Putamen (tissue), 1 donor: ENCODE measurements at regions not wholly inside any gene's neighbourhood (a gene's known extent, or its start where the extent isn't known, plus 50 kb on each side); places are given as distances from the start of the nearest gene placed in this dataset.

Experiments used
- DNase-seq: peaks from one replicate; pipeline ENCODE4 v3.0.0-alpha.2; 2016; ENCODE audit warnings: low spot score

- DNase-seq, result no peak
Observed at GRCh38 chr5:125560476-125561225, 814.2 kb upstream of the ZNF608 start.

GRCh38 chr5:125564317-125564975 lies 818.0 kb upstream of the ZNF608 start:
- no peak for DNase-seq

GRCh38 chr5:125574491-125575044 lies 828.1 kb upstream of the ZNF608 start:
- DNase-seq, result no peak

- DNase-seq, result no peak
Observed at GRCh38 chr5:125575171-125575890, 828.9 kb upstream of the ZNF608 start.

- peak; percentile 64 for DNase-seq
Observed at GRCh38 chr5:125575891-125576505, 829.6 kb upstream of the ZNF608 start.

GRCh38 chr5:125576822-125577221 lies 830.4 kb upstream of the ZNF608 start:
- no peak for DNase-seq

- DNase-seq, result no peak
Observed at GRCh38 chr5:125578551-125578950, 832.1 kb upstream of the ZNF608 start.

GRCh38 chr5:125579182-125579581 lies 832.7 kb upstream of the ZNF608 start:
- DNase-seq, result no peak

- DNase-seq, result no peak
Observed at GRCh38 chr5:125581311-125581710, 834.9 kb upstream of the ZNF608 start.

- no peak for DNase-seq
Observed at GRCh38 chr5:125582352-125582751, 835.9 kb upstream of the ZNF608 start.

GRCh38 chr5:125583321-125584139 lies 837.1 kb upstream of the ZNF608 start:
- DNase-seq, result no peak

- DNase-seq, result peak; percentile 45
Observed at GRCh38 chr5:125584140-125584520, 837.7 kb upstream of the ZNF608 start.

GRCh38 chr5:125587631-125588030 lies 835.6 kb upstream of the GRAMD2B start:
- DNase-seq, result no peak

GRCh38 chr5:125592856-125593255 lies 830.4 kb upstream of the GRAMD2B start:
- no peak for DNase-seq

GRCh38 chr5:125595095-125595494 lies 828.1 kb upstream of the GRAMD2B start:
- peak; percentile 66 for DNase-seq

- no peak for DNase-seq
Observed at GRCh38 chr5:125595845-125596244, 827.4 kb upstream of the GRAMD2B start.

- DNase-seq, result no peak
Observed at GRCh38 chr5:125597338-125597737, 825.9 kb upstream of the GRAMD2B start.

GRCh38 chr5:125600559-125600958 lies 822.6 kb upstream of the GRAMD2B start:
- DNase-seq, result no peak

- no peak for DNase-seq
Observed at GRCh38 chr5:125602184-125602583, 821.0 kb upstream of the GRAMD2B start.

- DNase-seq, result no peak
Observed at GRCh38 chr5:125603321-125603720, 819.9 kb upstream of the GRAMD2B start.

- DNase-seq, result no peak
Observed at GRCh38 chr5:125604104-125604503, 819.1 kb upstream of the GRAMD2B start.
